CD4-positive, alpha-beta T cell treated with Interleukin-1 beta for 1 hour (primary cell): ENCODE measurements at regions not wholly inside any gene's neighbourhood (a gene's known extent, or its start where the extent isn't known, plus 50 kb on each side); places are given as distances from the start of the nearest gene placed in this dataset.

Experiments used
- DNase-seq, 2 donors: peaks; one replicate each; pipeline ENCODE4 v3.0.0-alpha.2; 2020 to 2022

- no peak for DNase-seq
Measured at GRCh38 chr11:103530257-103530656, 421.0 kb downstream of the DYNC2H1 start.

GRCh38 chr11:103532133-103532788, 423.0 kb downstream of the DYNC2H1 start:
- DNase-seq: no peak

GRCh38 chr11:103534191-103534590, 425.0 kb downstream of the DYNC2H1 start:
- DNase-seq: no peak

- DNase-seq: no peak
Measured at GRCh38 chr11:103534959-103535358, 425.7 kb downstream of the DYNC2H1 start.

- no peak for DNase-seq
Measured at GRCh38 chr11:103536335-103536722, 427.1 kb downstream of the DYNC2H1 start.

- no peak for DNase-seq
Measured at GRCh38 chr11:103537904-103538502, 428.8 kb downstream of the DYNC2H1 start.

- DNase-seq: no peak
Measured at GRCh38 chr11:103539166-103539565, 429.9 kb downstream of the DYNC2H1 start.

GRCh38 chr11:103541186-103541795, 432.1 kb downstream of the DYNC2H1 start:
- DNase-seq: peak in 1 of 2 donors; percentile 42

- no peak for DNase-seq
Measured at GRCh38 chr11:103542851-103543250, 433.6 kb downstream of the DYNC2H1 start.

GRCh38 chr11:103543456-103543855, 434.2 kb downstream of the DYNC2H1 start:
- no peak for DNase-seq

- no peak for DNase-seq
Measured at GRCh38 chr11:103544874-103545273, 435.6 kb downstream of the DYNC2H1 start.

GRCh38 chr11:103545551-103545950, 436.3 kb downstream of the DYNC2H1 start:
- DNase-seq: no peak

- no peak for DNase-seq
Measured at GRCh38 chr11:103546236-103546635, 437.0 kb downstream of the DYNC2H1 start.

GRCh38 chr11:103547024-103547423, 437.8 kb downstream of the DYNC2H1 start:
- no peak for DNase-seq

GRCh38 chr11:103547691-103548090, 438.5 kb downstream of the DYNC2H1 start:
- DNase-seq: no peak

- no peak for DNase-seq
Measured at GRCh38 chr11:103548838-103549237, 439.6 kb downstream of the DYNC2H1 start.

GRCh38 chr11:103550811-103551210, 441.6 kb downstream of the DYNC2H1 start:
- no peak for DNase-seq

- no peak for DNase-seq
Measured at GRCh38 chr11:103552086-103552485, 442.9 kb downstream of the DYNC2H1 start.

- no peak for DNase-seq
Measured at GRCh38 chr11:103556171-103556570, 446.9 kb downstream of the DYNC2H1 start.

- DNase-seq: no peak
Measured at GRCh38 chr11:103566116-103566515, 456.9 kb downstream of the DYNC2H1 start.

- no peak for DNase-seq
Measured at GRCh38 chr11:103581760-103582159, 454.7 kb upstream of the DDI1 start.

GRCh38 chr11:103582351-103582909, 454.0 kb upstream of the DDI1 start:
- DNase-seq: no peak

- no peak for DNase-seq
Measured at GRCh38 chr11:103584021-103584420, 452.4 kb upstream of the DDI1 start.

GRCh38 chr11:103584720-103585119, 451.7 kb upstream of the DDI1 start:
- DNase-seq: no peak
